ENCODE measurements at regions not wholly inside any gene's neighbourhood (a gene's known extent, or its start where the extent isn't known, plus 50 kb on each side); places are given as distances from the start of the nearest gene placed in this dataset.

DNA sequence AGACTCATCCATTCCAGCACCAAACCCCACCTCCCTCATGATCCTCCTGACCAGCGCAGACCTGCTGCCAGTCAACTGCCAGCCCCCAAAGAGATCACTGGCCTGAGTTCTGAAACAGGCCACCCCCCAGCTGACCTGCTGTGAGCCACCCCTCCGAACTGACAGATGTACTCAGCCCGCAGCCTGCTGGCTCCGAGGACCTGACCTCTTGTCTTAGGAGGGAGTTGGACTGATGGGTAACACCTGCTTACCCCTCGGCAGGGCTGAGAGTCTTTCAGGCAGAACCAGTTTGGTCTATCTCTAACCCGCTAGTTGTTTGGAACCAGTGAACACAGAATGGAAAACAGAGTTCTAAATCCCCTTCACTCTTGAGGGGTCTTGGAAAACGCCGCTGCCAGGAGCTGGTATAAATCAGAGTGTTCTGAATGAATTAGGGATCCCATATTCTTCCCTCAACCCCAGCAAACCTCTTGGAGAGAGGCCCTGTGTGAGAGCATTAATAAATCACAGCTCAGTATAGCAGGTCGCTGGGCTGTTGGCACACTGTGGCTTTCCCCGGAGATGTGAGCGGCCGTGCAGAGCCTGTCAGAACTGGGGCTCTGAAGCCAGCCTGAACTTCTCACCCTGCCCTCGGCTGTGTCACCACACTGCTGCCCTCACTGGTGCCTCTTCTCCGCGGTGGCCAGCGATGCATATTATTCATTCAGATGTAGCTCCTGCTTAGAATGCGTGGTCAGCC is 165.1 kb upstream of the NCAM1 start:
- no peaks in the 10 kb centered on the region for H3K36me3 ChIP-seq (ENCODE audit: control insufficient read depth in 3 of 3, insufficient read depth in 2 of 3, low read depth in 1 of 3, low read length in 3 of 3)
- DNase-seq: no peak
- H3K4me3 ChIP-seq (ENCODE audit: low read depth in 1 of 3, low read length in 3 of 3): no peak overlapping the region
- no peak for FAIRE-seq
- 64 to 69% (median 68%) methylated on average over 17 of the region's 17 CpGs for WGBS, 3 donors
- H3K4me1 ChIP-seq (ENCODE audit: control insufficient read depth in 3 of 3, insufficient read depth in 2 of 3, low read depth in 1 of 3, low read length in 2 of 3): no peaks in the 10 kb centered on the region
- no peaks in the 10 kb centered on the region for H3K27me3 ChIP-seq (ENCODE audit: control insufficient read depth in 3 of 3, insufficient read depth in 3 of 3, low read length in 3 of 3)
- no peak overlapping the region for H3K27ac ChIP-seq (ENCODE audit: low read depth in 1 of 3, low read length in 2 of 3)
- H3K9me3 ChIP-seq (ENCODE audit: control insufficient read depth in 2 of 2, insufficient read depth in 1 of 2, low read depth in 1 of 2, low read length in 1 of 2): no peaks in the 10 kb centered on the region

DNA sequence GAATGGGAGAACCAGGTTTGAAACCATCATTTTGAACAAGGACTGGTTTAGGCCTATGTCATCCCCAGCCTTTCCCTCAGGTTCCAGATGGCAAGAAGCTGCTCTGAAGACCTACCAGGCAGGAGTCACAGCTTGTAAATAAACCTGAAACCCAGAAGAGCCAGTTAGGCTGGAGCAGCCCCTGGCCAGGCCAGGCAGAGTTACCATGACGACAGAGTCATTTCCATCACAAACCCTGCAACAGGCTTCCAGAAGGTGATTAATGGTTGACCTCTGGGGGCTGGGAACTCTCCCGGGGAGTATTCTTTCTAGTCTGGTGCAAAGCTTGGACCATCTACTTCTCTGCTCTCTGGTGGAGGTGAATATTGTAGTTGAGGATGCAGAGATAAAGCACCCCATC is 164.1 kb upstream of the NCAM1 start:
- FAIRE-seq: no peak
- Histone ChIP-seq H3K27ac (ENCODE audit: low read depth in 1 of 3, low read length in 2 of 3) (no peak overlapping the region), H3K4me1 (ENCODE audit: control insufficient read depth in 3 of 3, insufficient read depth in 2 of 3, low read depth in 1 of 3, low read length in 2 of 3) (no peaks in the 10 kb centered on the region), H3K27me3 (ENCODE audit: control insufficient read depth in 3 of 3, insufficient read depth in 3 of 3, low read length in 3 of 3) (no peaks in the 10 kb centered on the region), H3K4me3 (ENCODE audit: low read depth in 1 of 3, low read length in 3 of 3) (no peak overlapping the region), H3K36me3 (ENCODE audit: control insufficient read depth in 3 of 3, insufficient read depth in 2 of 3, low read depth in 1 of 3, low read length in 3 of 3) (no peaks in the 10 kb centered on the region), H3K9me3 (ENCODE audit: control insufficient read depth in 2 of 2, insufficient read depth in 1 of 2, low read depth in 1 of 2, low read length in 1 of 2) (no peaks in the 10 kb centered on the region)
- WGBS, 3 donors: 27 to 54% (median 39%) methylated on average over 2 of the region's 2 CpGs
- no peak for DNase-seq

- FAIRE-seq: no peak
- WGBS, 3 donors: 67 to 71% (median 67%) methylated on average over 14 of the region's 14 CpGs
- Histone ChIP-seq H3K9me3 (ENCODE audit: control insufficient read depth in 2 of 2, insufficient read depth in 1 of 2, low read depth in 1 of 2, low read length in 1 of 2) (no peaks in the 10 kb centered on the region), H3K27me3 (ENCODE audit: control insufficient read depth in 3 of 3, insufficient read depth in 3 of 3, low read length in 3 of 3) (no peaks in the 10 kb centered on the region), H3K36me3 (ENCODE audit: control insufficient read depth in 3 of 3, insufficient read depth in 2 of 3, low read depth in 1 of 3, low read length in 3 of 3) (no peaks in the 10 kb centered on the region), H3K27ac (ENCODE audit: low read depth in 1 of 3, low read length in 2 of 3) (no peak overlapping the region), H3K4me1 (ENCODE audit: control insufficient read depth in 3 of 3, insufficient read depth in 2 of 3, low read depth in 1 of 3, low read length in 2 of 3) (no peaks in the 10 kb centered on the region), H3K4me3 (ENCODE audit: low read depth in 1 of 3, low read length in 3 of 3) (no peak overlapping the region)
- DNase-seq: peak in 1 of 2 donors; percentile 10
Observed at GRCh38 chr11:112797648-112798293, 163.4 kb upstream of the NCAM1 start.

GRCh38 chr11:112801025-112801816 is 160.0 kb upstream of the NCAM1 start:
- Histone ChIP-seq H3K27me3 (ENCODE audit: control insufficient read depth in 3 of 3, insufficient read depth in 3 of 3, low read length in 3 of 3) (no peaks in the 10 kb centered on the region), H3K9me3 (ENCODE audit: control insufficient read depth in 2 of 2, insufficient read depth in 1 of 2, low read depth in 1 of 2, low read length in 1 of 2) (no peaks in the 10 kb centered on the region), H3K4me3 (ENCODE audit: low read depth in 1 of 3, low read length in 3 of 3) (no peak overlapping the region), H3K27ac (ENCODE audit: low read depth in 1 of 3, low read length in 2 of 3) (no peak overlapping the region), H3K36me3 (ENCODE audit: control insufficient read depth in 3 of 3, insufficient read depth in 2 of 3, low read depth in 1 of 3, low read length in 3 of 3) (no peaks in the 10 kb centered on the region), H3K4me1 (ENCODE audit: control insufficient read depth in 3 of 3, insufficient read depth in 2 of 3, low read depth in 1 of 3, low read length in 2 of 3) (no peaks in the 10 kb centered on the region)
- no peak for DNase-seq
- no peak for FAIRE-seq
- WGBS, 3 donors: 80 to 88% (median 87%) methylated on average over 11 of the region's 11 CpGs

GRCh38 chr11:112801817-112802088 is 159.5 kb upstream of the NCAM1 start:
- Histone ChIP-seq H3K27me3 (ENCODE audit: control insufficient read depth in 3 of 3, insufficient read depth in 3 of 3, low read length in 3 of 3) (no peaks in the 10 kb centered on the region), H3K27ac (ENCODE audit: low read depth in 1 of 3, low read length in 2 of 3) (no peak overlapping the region), H3K4me1 (ENCODE audit: control insufficient read depth in 3 of 3, insufficient read depth in 2 of 3, low read depth in 1 of 3, low read length in 2 of 3) (no peaks in the 10 kb centered on the region), H3K4me3 (ENCODE audit: low read depth in 1 of 3, low read length in 3 of 3) (no peak overlapping the region), H3K9me3 (ENCODE audit: control insufficient read depth in 2 of 2, insufficient read depth in 1 of 2, low read depth in 1 of 2, low read length in 1 of 2) (no peaks in the 10 kb centered on the region), H3K36me3 (ENCODE audit: control insufficient read depth in 3 of 3, insufficient read depth in 2 of 3, low read depth in 1 of 3, low read length in 3 of 3) (no peaks in the 10 kb centered on the region)
- DNase-seq (no peak), FAIRE-seq (no peak)
- 77 to 81% (median 79%) methylated on average over 5 of the region's 5 CpGs for WGBS, 3 donors

- H3K27me3 ChIP-seq (ENCODE audit: control insufficient read depth in 3 of 3, insufficient read depth in 3 of 3, low read length in 3 of 3): no peaks in the 10 kb centered on the region
- no peaks in the 10 kb centered on the region for H3K4me1 ChIP-seq (ENCODE audit: control insufficient read depth in 3 of 3, insufficient read depth in 2 of 3, low read depth in 1 of 3, low read length in 2 of 3)
- 8 to 33% (median 17%) methylated on average over 3 of the region's 3 CpGs for WGBS, 3 donors
- DNase-seq: no peak
- H3K36me3 ChIP-seq (ENCODE audit: control insufficient read depth in 3 of 3, insufficient read depth in 2 of 3, low read depth in 1 of 3, low read length in 3 of 3): no peaks in the 10 kb centered on the region
- no peaks in the 10 kb centered on the region for H3K9me3 ChIP-seq (ENCODE audit: control insufficient read depth in 2 of 2, insufficient read depth in 1 of 2, low read depth in 1 of 2, low read length in 1 of 2)
- H3K27ac ChIP-seq (ENCODE audit: low read depth in 1 of 3, low read length in 2 of 3): no peak overlapping the region
- FAIRE-seq: no peak
- no peak overlapping the region for H3K4me3 ChIP-seq (ENCODE audit: low read depth in 1 of 3, low read length in 3 of 3)
Observed at GRCh38 chr11:112805658-112806057, 155.6 kb upstream of the NCAM1 start.

DNA sequence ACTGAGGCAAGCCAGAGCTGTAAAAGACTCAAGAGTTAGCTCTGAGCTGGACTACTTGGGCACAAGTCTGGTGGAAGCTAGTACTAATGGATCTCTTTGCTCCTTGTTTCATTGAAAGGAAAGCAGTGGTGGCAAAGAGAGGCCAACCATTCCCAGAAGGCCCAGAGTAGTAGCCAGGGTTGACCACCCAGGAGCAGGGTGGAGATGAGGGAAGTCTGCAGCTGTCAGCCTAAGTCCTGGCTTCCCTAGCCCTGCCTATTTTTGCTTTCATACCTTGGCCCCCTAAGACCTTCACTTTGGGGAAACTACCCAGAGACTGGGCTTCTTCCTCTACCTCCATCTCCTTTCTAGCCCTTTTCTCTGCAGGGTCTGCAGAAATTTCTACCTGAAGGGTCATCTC is 155.0 kb upstream of the NCAM1 start:
- H3K27ac ChIP-seq (ENCODE audit: low read depth in 1 of 3, low read length in 2 of 3): no peak overlapping the region
- no peaks in the 10 kb centered on the region for H3K27me3 ChIP-seq (ENCODE audit: control insufficient read depth in 3 of 3, insufficient read depth in 3 of 3, low read length in 3 of 3)
- no peaks in the 10 kb centered on the region for H3K9me3 ChIP-seq (ENCODE audit: control insufficient read depth in 2 of 2, insufficient read depth in 1 of 2, low read depth in 1 of 2, low read length in 1 of 2)
- H3K36me3 ChIP-seq (ENCODE audit: control insufficient read depth in 3 of 3, insufficient read depth in 2 of 3, low read depth in 1 of 3, low read length in 3 of 3): no peaks in the 10 kb centered on the region
- H3K4me3 ChIP-seq (ENCODE audit: low read depth in 1 of 3, low read length in 3 of 3): no peak overlapping the region
- H3K4me1 ChIP-seq (ENCODE audit: control insufficient read depth in 3 of 3, insufficient read depth in 2 of 3, low read depth in 1 of 3, low read length in 2 of 3): no peaks in the 10 kb centered on the region
- FAIRE-seq (no peak), DNase-seq (no peak)

DNA sequence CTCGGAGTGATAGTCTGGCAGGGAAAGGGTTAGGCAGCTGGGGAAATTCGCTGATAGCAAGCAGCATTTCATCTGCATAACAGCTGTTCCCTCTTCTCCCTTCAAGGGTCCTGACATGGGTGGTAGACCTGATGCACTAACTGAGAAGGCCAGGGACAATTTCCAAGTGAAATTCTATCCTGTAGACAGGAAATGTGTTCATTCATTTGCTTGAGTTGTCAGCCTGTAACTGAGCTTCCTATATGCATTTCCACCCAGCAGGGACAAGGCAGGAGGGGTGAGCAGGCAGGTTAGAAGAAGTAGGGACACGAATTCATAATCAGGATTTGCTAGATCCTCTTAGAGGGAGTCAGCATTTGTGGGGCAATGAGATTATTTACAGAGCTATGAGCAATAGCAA is 154.3 kb upstream of the NCAM1 start:
- Histone ChIP-seq H3K27me3 (ENCODE audit: control insufficient read depth in 3 of 3, insufficient read depth in 3 of 3, low read length in 3 of 3) (no peaks in the 10 kb centered on the region), H3K27ac (ENCODE audit: low read depth in 1 of 3, low read length in 2 of 3) (no peak overlapping the region), H3K4me3 (ENCODE audit: low read depth in 1 of 3, low read length in 3 of 3) (no peak overlapping the region), H3K36me3 (ENCODE audit: control insufficient read depth in 3 of 3, insufficient read depth in 2 of 3, low read depth in 1 of 3, low read length in 3 of 3) (no peaks in the 10 kb centered on the region), H3K4me1 (ENCODE audit: control insufficient read depth in 3 of 3, insufficient read depth in 2 of 3, low read depth in 1 of 3, low read length in 2 of 3) (no peaks in the 10 kb centered on the region), H3K9me3 (ENCODE audit: control insufficient read depth in 2 of 2, insufficient read depth in 1 of 2, low read depth in 1 of 2, low read length in 1 of 2) (no peaks in the 10 kb centered on the region)
- DNase-seq: no peak
- FAIRE-seq: no peak
- WGBS, 3 donors: 12 to 17% (median 13%) methylated on average over 3 of the region's 3 CpGs
